ENCODE measurements at regions not wholly inside any gene's neighbourhood (a gene's known extent, or its start where the extent isn't known, plus 50 kb on each side); places are given as distances from the start of the nearest gene placed in this dataset.

DNA sequence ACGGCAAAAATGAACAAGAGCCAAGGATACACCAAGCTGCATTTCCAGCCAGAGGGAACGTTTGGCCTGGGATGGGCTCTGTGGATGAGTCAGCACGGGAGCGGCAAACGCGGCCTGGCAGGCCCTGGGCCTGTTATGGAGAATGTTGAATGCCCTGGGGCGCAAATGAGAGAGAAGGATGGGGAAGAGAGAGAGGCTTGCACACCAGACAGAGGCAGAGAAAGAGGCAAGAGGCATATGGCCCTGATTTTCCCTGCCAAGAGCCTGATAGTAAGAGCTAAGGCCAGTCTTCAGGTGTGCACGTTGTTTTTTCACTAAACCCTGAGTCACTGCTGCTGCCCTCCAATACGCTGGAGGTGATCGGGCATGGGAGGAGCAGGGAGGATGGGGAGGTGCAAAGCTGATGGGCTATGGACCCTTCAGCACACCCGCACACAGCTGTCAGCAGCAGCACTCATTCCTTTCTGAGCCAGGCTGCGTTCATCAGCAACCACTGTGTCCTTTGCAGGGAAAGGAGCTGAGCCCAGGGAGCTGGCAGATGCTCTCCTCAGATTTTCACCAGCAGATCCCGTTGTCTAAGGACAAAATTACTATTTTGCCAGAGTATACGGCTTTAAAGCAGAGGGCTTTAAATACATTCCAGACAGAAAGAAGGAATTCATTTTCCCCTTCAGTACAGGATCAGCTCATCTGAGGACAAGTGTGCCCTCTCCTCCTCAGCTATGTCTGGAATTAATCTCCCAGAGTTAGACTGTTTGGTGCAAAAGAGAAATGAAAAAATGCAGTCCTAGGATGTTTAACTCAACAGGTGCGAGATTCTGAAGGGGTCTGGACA is 61.7 kb upstream of the SLC22A23 start:
- H3K4me3 ChIP-seq (ENCODE audit: low read length): no peak overlapping the region
- DNase-seq (ENCODE audit: low read depth, low spot score): no peak

DNA sequence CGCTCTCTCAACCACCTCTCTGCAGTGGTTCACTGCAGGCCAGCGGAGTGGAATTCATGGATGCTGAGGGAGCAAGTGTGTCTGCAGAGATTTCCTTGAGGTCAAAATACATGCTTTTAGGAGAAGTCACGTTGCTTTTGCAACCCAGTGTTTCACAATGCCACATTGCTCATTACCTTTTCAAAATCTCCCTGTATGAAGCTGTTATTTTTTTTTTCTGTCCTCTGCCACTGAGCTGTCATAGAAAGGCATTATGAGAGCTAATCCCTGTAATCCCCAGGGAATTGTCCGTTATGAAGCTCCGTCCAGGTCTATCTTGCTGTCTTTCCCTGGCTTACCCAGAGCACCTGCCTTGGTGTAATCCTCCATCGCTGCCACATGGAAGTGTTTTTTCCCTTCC is 60.5 kb upstream of the SLC22A23 start:
- DNase-seq (ENCODE audit: low read depth, low spot score): no peak
- H3K4me3 ChIP-seq (ENCODE audit: low read length): no peak overlapping the region

DNA sequence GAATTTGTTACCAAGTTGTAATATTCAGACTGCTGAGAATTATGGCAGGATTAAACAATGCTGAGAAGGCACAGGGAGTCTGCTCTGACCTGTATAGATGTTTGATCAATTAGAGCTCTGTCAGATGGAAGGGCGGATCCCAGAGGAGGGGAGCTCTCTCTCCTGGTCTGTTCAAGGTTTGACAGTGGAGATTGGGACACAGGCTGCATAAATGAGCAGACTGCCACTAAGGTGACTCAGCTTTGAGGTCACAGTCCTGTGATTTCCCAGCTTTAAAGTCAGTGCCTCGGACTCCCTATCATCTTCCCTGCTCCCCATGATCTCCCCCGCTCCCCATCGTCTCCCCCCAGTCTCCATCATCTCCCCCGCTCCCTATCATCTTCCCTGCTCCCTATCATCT is 59.2 kb upstream of the SLC22A23 start:
- DNase-seq (ENCODE audit: low read depth, low spot score): no peak
- H3K4me3 ChIP-seq (ENCODE audit: low read length): no peak overlapping the region

GRCh38 chr6:3515669-3516068 is 58.8 kb upstream of the SLC22A23 start:
- no peak for DNase-seq (ENCODE audit: low read depth, low spot score)

GRCh38 chr6:3513416-3513815 is 56.6 kb upstream of the SLC22A23 start:
- H3K4me3 ChIP-seq (ENCODE audit: low read length): no peak overlapping the region
- DNase-seq (ENCODE audit: low read depth, low spot score): no peak

More at GRCh38 chr6:3515669-3516068, 58.8 kb upstream of the SLC22A23 start:
- no peak overlapping the region for H3K4me3 ChIP-seq (ENCODE audit: low read length)

DNA sequence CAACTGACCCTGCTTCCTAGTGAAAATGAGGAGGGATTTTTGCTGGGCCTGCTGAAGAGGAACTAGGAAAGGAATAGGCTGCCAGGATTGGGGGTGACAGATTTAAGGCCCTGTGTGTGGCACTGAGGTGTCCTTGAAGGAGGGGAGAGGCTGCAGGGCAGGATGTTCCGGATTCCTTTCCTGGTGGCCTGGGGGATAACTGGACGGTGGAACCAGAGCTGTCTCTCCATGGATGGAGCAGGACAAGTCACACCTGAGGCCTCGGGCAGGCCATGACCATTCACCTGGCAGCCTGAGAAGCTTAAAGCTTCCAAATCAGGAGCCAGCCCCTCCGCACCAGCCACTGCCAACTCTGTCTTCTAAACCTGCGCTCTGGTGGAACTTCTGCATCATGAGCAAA is 56.0 kb upstream of the SLC22A23 start:
- no peak overlapping the region for H3K4me3 ChIP-seq (ENCODE audit: low read length)
- no peak for DNase-seq (ENCODE audit: low read depth, low spot score)

DNA sequence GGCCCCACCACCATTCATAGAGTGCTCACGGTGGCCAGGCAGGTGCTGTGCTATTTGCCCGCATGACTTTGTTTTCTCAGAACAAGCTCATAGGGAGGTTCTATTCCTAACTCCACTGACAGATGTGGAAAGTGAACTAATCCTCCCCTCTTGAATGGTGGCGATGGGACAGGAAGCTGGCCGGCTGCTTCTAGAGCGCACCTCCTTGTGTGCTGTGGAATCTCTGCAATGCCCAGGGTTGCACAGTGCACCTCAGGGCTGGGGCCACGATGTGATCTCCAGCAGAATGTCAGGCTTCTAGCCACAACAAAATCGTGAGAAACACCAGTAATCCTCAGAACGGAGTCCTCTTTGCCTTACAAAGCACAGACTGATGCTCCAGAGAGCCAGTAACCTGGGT is 53.8 kb upstream of the SLC22A23 start:
- DNase-seq (ENCODE audit: low read depth, low spot score): no peak
- H3K4me3 ChIP-seq (ENCODE audit: low read length): no peak overlapping the region

DNA sequence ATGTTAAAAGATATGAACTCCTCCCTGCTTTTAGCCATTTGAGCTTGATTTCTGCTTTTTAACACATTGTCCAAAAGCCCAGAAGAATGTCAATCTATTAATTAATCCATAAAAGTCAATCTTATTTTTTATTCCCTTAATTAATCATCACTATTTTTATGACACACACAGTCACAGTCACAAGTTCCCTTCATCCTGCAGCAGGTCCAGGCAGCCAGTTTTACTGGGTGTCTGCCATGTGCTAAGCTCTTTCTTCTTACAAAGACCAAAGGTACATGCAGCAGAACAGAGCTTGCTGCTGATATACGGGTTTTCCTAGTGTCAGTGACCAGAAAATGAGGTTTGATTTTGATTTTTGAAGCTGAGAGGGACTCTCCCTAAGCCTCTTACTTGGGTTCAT is 53.3 kb upstream of the SLC22A23 start:
- H3K4me3 ChIP-seq (ENCODE audit: low read length): no peak overlapping the region
- DNase-seq (ENCODE audit: low read depth, low spot score): no peak

DNA sequence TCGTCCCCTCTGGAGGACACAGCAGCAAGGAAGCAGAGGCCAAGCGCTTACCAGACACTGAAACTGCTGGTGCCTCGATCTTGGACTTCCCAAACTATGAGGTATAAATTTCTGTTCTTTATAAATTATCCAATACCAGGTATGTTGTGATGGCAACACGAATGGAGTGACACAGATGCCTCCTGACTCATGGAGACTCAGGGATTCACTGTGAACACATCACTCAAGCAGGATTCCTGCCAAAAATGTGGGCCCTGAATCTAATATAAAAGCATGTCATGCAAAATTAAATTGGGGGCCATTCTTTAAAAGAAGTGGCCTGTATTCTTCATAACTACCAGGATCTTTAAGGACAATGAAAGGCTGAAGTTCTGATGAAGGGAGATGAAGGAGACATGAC is 52.5 kb upstream of the SLC22A23 start:
- no peak for DNase-seq (ENCODE audit: low read depth, low spot score)
- no peak overlapping the region for H3K4me3 ChIP-seq (ENCODE audit: low read length)

DNA sequence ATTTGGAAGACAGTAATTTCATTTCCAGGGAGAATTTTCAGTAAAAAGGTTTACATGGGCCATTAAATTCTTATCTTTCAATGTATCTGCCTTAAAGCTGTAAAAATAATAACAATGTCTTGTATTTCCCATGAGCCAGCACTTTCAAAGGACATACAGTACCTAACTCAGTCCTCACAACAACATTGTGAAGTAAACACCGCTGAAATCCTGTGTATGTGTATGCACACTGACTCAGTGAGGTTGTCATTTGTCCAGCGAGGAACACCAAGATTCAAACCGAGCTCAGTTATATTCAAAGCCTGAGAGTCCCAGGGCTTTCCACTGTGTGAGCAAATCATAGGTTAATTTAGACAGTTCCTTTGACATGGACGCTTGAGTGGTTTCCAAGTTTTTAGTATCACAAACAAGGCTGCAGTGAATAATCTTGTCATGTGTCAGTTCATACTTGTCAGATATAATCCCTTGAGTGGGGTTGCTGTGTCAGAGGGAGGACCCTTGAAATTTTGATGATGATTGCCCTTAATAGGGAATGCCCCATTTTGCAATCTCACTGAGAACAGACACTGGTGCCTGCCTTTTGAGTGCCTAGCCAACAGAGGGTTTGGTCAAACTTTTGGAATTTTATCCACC is 50.0 kb upstream of the SLC22A23 start:
- no peak overlapping the region for H3K4me3 ChIP-seq (ENCODE audit: low read length)
- no peak for DNase-seq (ENCODE audit: low read depth, low spot score)
